ENCODE measurements at regions not wholly inside any gene's neighbourhood (a gene's known extent, or its start where the extent isn't known, plus 50 kb on each side); places are given as distances from the start of the nearest gene placed in this dataset.

DNA sequence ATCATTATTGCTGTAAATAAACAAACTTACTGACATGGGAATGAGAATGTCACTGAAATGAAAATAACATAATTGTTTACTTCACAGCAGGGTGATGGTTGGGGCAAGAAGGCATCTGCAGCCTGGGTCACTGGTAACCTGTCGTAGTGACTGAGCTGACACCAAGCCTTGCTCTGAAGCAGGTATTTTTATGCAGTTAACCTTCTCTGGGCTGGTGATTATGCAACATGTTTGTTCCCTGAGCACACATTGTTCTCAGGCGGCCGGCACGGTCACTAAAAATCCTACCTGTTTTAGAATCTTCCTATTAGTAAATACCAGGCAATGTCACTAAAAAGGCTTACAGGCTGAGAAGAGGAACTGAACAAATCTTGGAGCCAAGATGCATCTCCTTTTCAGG lies 157.7 kb upstream of the NR3C1 start (continued):
- TF ChIP-seq CENPT (CRISPR knock-in tag; IDR thresholded peaks at IDR 0.05; ENCODE audit: low read depth) (no peak), SOX13 (IDR thresholded peaks at IDR 0.05) (peak; percentile 80), SOX13 (CRISPR knock-in tag; conservative IDR thresholded peaks at IDR 0.05 in 1 of 2, IDR thresholded peaks at IDR 0.05 in 1 of 2) (peak in 1 of 2 experiments; percentile 97; a peak in 2 of 4 replicates), TGIF2 (CRISPR knock-in tag; IDR thresholded peaks at IDR 0.05) (no peak), CEBPB (IDR thresholded peaks at IDR 0.05; ENCODE audit: borderline replicate concordance, low read depth, low read length) (peak; percentile 94), KLF16 (CRISPR knock-in tag; IDR thresholded peaks at IDR 0.05) (peak in 1 of 2 experiments; percentile 46; a peak in 1 of 4 replicates), SMC3 (IDR thresholded peaks at IDR 0.05; ENCODE audit: low read length) (0 out of 2 replicates have a peak, but pooled peaks have one; percentile 7), NCOA2 (CRISPR knock-in tag; IDR thresholded peaks at IDR 0.05) (peak; percentile 57; the same call in 1 of the 2 replicates), JARID2 (CRISPR knock-in tag; IDR thresholded peaks at IDR 0.05; ENCODE audit: insufficient replicate concordance) (no peak), CBX5 (CRISPR knock-in tag; IDR thresholded peaks at IDR 0.05; ENCODE audit: borderline replicate concordance) (0 out of 2 replicates have a peak, but pooled peaks have one; percentile 29), FOXA1 (IDR thresholded peaks at IDR 0.05) (no peak), FOXA1 (CRISPR knock-in tag; IDR thresholded peaks at IDR 0.05) (peak; percentile 29; the same call in 1 of the 2 replicates), TARDBP (CRISPR knock-in tag; IDR thresholded peaks at IDR 0.05) (peak; percentile 46; the same call in 1 of the 2 replicates), ZNF331 (CRISPR knock-in tag; IDR thresholded peaks at IDR 0.05) (peak; percentile 70; the same call in 1 of the 2 replicates), PHF21A (CRISPR knock-in tag; IDR thresholded peaks at IDR 0.05) (0 out of 2 replicates have a peak, but pooled peaks have one; percentile 40), CREM (IDR thresholded peaks at IDR 0.05) (0 out of 2 replicates have a peak, but pooled peaks have one; percentile 20), CREM (CRISPR knock-in tag; IDR thresholded peaks at IDR 0.05) (no peak), HDAC1 (CRISPR knock-in tag; IDR thresholded peaks at IDR 0.05) (peak; percentile 51; the same call in 1 of the 2 replicates), REPIN1 (CRISPR knock-in tag; IDR thresholded peaks at IDR 0.05; ENCODE audit: borderline replicate concordance, low read depth) (0 out of 2 replicates have a peak, but pooled peaks have one; percentile 22)
- TF ChIP-seq, protein P1, sequence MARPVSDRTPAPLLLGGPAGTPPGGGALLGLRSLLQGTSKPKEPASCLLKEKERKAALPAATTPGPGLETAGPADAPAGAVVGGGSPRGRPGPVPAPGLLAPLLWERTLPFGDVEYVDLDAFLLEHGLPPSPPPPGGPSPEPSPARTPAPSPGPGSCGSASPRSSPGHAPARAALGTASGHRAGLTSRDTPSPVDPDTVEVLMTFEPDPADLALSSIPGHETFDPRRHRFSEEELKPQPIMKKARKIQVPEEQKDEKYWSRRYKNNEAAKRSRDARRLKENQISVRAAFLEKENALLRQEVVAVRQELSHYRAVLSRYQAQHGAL (CRISPR knock-in tag; IDR thresholded peaks at IDR 0.05; ENCODE audit: not compliant biosample characterization): no peak
- TF ChIP-seq, protein P2, sequence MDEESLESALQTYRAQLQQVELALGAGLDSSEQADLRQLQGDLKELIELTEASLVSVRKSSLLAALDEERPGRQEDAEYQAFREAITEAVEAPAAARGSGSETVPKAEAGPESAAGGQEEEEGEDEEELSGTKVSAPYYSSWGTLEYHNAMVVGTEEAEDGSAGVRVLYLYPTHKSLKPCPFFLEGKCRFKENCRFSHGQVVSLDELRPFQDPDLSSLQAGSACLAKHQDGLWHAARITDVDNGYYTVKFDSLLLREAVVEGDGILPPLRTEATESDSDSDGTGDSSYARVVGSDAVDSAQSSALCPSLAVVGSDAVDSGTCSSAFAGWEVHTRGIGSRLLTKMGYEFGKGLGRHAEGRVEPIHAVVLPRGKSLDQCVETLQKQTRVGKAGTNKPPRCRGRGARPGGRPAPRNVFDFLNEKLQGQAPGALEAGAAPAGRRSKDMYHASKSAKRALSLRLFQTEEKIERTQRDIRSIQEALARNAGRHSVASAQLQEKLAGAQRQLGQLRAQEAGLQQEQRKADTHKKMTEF (CRISPR knock-in tag; IDR thresholded peaks at IDR 0.05): peak; percentile 58; the same call in 1 of the 2 replicates
- TF ChIP-seq, protein P3, sequence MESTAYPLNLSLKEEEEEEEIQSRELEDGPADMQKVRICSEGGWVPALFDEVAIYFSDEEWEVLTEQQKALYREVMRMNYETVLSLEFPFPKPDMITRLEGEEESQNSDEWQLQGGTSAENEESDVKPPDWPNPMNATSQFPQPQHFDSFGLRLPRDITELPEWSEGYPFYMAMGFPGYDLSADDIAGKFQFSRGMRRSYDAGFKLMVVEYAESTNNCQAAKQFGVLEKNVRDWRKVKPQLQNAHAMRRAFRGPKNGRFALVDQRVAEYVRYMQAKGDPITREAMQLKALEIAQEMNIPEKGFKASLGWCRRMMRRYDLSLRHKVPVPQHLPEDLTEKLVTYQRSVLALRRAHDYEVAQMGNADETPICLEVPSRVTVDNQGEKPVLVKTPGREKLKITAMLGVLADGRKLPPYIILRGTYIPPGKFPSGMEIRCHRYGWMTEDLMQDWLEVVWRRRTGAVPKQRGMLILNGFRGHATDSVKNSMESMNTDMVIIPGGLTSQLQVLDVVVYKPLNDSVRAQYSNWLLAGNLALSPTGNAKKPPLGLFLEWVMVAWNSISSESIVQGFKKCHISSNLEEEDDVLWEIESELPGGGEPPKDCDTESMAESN (CRISPR knock-in tag; conservative IDR thresholded peaks at IDR 0.05): 0 out of 2 replicates have a peak, but pooled peaks have one; percentile 19
- TF ChIP-seq, protein P4, sequence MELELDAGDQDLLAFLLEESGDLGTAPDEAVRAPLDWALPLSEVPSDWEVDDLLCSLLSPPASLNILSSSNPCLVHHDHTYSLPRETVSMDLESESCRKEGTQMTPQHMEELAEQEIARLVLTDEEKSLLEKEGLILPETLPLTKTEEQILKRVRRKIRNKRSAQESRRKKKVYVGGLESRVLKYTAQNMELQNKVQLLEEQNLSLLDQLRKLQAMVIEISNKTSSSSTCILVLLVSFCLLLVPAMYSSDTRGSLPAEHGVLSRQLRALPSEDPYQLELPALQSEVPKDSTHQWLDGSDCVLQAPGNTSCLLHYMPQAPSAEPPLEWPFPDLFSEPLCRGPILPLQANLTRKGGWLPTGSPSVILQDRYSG (CRISPR knock-in tag; IDR thresholded peaks at IDR 0.05): no peak
- TF ChIP-seq, protein P5, sequence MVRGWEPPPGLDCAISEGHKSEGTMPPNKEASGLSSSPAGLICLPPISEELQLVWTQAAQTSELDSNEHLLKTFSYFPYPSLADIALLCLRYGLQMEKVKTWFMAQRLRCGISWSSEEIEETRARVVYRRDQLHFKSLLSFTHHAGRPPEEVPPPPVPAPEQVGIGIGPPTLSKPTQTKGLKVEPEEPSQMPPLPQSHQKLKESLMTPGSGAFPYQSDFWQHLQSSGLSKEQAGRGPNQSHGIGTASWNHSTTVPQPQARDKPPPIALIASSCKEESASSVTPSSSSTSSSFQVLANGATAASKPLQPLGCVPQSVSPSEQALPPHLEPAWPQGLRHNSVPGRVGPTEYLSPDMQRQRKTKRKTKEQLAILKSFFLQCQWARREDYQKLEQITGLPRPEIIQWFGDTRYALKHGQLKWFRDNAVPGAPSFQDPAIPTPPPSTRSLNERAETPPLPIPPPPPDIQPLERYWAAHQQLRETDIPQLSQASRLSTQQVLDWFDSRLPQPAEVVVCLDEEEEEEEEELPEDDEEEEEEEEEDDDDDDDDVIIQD (CRISPR knock-in tag; IDR thresholded peaks at IDR 0.05; ENCODE audit: low read depth): peak; percentile 15; the same call in 1 of the 2 replicates

Data from HepG2 (cell line).